Heart right ventricle (tissue), 16 donors: ENCODE measurements at regions not wholly inside any gene's neighbourhood (a gene's known extent, or its start where the extent isn't known, plus 50 kb on each side); places are given as distances from the start of the nearest gene placed in this dataset.

Source experiments
- ATAC-seq, 8 donors: fragments of 200-7000 bp; cut with Tn5 transposase; one replicate each; pipeline ENCODE4 v1.9.1; 2020; ENCODE audit warnings: mild to moderate bottlenecking in 8 of 8, moderate library complexity in 8 of 8, moderate number of reproducible peaks in 1 of 8
- DNase-seq, 2 donors: peaks; one replicate each; pipeline ENCODE4 v3.0.0-alpha.2; 2020
- H3K27ac ChIP-seq, 10 donors: fragments of 200-600 bp; sonication (generic) in 2 of 10; one replicate each; pipeline versions ENCODE4 v1.5.0 to v1.8.0; 2020 to 2022; ENCODE audit warnings: mild to moderate bottlenecking in 3 of 10
- H3K27me3 ChIP-seq, 7 donors: fragments of 200-600 bp; one replicate each; pipeline ENCODE4 v1.8.0; 2021 to 2022; ENCODE audit warnings: mild to moderate bottlenecking in 2 of 7
- H3K36me3 ChIP-seq, 9 donors: fragments of 200-600 bp; sonication (generic) in 1 of 9; one replicate each; pipeline versions ENCODE4 v1.5.0 to v1.8.0; 2020 to 2022; ENCODE audit warnings: mild to moderate bottlenecking in 2 of 9
- H3K4me1 ChIP-seq, 9 donors: fragments of 200-600 bp; sonication (generic) in 1 of 9; one replicate each; pipeline versions ENCODE4 v1.5.0 to v1.8.0; 2020 to 2022; ENCODE audit warnings: mild to moderate bottlenecking in 4 of 9
- H3K4me3 ChIP-seq, 10 donors: fragments of 200-600 bp; sonication (generic) in 2 of 10; one replicate each; pipeline versions ENCODE4 v1.5.0 to v1.8.0; 2020 to 2022; ENCODE audit warnings: mild to moderate bottlenecking in 7 of 10, moderate library complexity in 2 of 10
- H3K9me3 ChIP-seq, 11 donors: fragments of 200-600 bp in 10 of 11; sonication (generic) in 2 of 11; one replicate each; pipeline versions ENCODE4 v1.5.0 to v1.8.0; 2013 to 2022; ENCODE audit warnings: mild to moderate bottlenecking in 2 of 11, control low read depth in 1 of 11, moderate library complexity in 1 of 11
- WGBS, 2 donors: extraction: QIAGEN DNeasy Blood & Tissue Kit; methylation state at CpG; one replicate each; pipeline ENCODE4 v1.1.7; 2013; ENCODE audit warnings: inconsistent platforms in 1 of 2; 5-methylcytosine and 5-hydroxymethylcytosine counted together
- intact Hi-C, 10 donors: fragments of 100-400 bp; cut with DNase I; formaldehyde crosslinking; loops; one replicate each; pipeline versions ENCODE4 v1.11.1 to v1.14.2; 2022
- TF ChIP-seq, protein P1 (sequence below), 9 donors: fragments of 200-600 bp; sonication (generic) in 2 of 9; IDR thresholded peaks; one replicate each; pipeline versions ENCODE4 v1.5.0 to v1.8.0; 2021 to 2022; ENCODE audit warnings: antibody characterized with exemption in 9 of 9, mild to moderate bottlenecking in 5 of 9, moderate library complexity in 1 of 9
- donor health status: Arrhythmogenic right ventricular cardiomyopathy.
- donor health status: ischemic (EF 13 %, LVEDD 7.1; RV severe dilation, severe dysfunction).
- donor health status: healthy with polysubstance abuse.
- donor health status: DM: no; HTN: yes; CAD: no.
- donor health status: DM: no; HTN: no; CAD: no.
- donor health status: ischemic (EF 25% LVEDD 6.9; RV normal size, moderate dysfunction).
- donor health status: ischemic (EF 25% LVEDD 5.7; RV mildly dilated, moderate dysfunction).
- donor health status: healthy.
- donor health status: DM: yes; HTN: yes; CAD: no.
- donor health status: Ischemic cardiomyopathy.
- donor health status: ischemic (EF 35%, LVEDD 5.7; RV mildly dilated, moderate dysfunction).
- donor health status: nonischemic (EF 11% LVEDD 7.7; RV severe dilation, severe dysfunction).
- donor health status: DM: yes; HTN: yes; CAD: no.
- donor health status: PGD.
- donor health status: ischemic (EF 29% LVEDD 5.4; RV normal size, mild dysfunction).
- donor health status: nonischemic (EF 23%, LVEDD 6.1; RV moderate dilation, normal function).

DNA sequence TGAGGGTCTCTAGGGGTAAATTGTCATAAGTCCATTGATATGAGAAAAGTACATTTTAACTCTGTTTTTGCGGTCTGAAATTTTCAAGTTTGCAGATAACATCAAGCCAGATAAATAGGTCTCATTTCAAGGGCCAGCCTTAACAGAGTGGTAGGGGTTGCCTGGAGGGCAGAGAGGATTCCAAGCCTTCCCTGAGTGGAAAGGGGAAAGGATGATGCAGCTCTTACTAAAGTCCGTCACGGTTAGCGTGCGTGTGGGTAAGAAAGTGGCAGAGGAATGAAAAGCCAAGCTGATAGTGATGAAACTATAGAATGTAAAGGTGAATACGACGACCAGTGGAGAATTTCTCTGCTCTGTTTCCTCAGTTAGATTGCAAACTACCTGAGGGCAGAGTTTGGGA lies 71.6 kb downstream of the ADRA2A start:
- Histone ChIP-seq H3K4me3 (no peak overlapping the region), H3K27ac (no peak overlapping the region), H3K27me3 (peaks cover 0 to 39% (median 7%) of the 10 kb centered on the region in 7 donors), H3K36me3 (no peaks in the 10 kb centered on the region), H3K9me3 (no peaks in the 10 kb centered on the region), H3K4me1 (no peaks in the 10 kb centered on the region)
- DNase-seq (no peak), ATAC-seq (no peak)
- TF ChIP-seq, protein P1, sequence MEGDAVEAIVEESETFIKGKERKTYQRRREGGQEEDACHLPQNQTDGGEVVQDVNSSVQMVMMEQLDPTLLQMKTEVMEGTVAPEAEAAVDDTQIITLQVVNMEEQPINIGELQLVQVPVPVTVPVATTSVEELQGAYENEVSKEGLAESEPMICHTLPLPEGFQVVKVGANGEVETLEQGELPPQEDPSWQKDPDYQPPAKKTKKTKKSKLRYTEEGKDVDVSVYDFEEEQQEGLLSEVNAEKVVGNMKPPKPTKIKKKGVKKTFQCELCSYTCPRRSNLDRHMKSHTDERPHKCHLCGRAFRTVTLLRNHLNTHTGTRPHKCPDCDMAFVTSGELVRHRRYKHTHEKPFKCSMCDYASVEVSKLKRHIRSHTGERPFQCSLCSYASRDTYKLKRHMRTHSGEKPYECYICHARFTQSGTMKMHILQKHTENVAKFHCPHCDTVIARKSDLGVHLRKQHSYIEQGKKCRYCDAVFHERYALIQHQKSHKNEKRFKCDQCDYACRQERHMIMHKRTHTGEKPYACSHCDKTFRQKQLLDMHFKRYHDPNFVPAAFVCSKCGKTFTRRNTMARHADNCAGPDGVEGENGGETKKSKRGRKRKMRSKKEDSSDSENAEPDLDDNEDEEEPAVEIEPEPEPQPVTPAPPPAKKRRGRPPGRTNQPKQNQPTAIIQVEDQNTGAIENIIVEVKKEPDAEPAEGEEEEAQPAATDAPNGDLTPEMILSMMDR (IDR thresholded peaks at IDR 0.05), result no peak
- WGBS, 2 donors, result 66 to 79% methylated on average over 7 of the region's 7 CpGs
- intact Hi-C loops, result no loop called here

- WGBS, 2 donors, result 80 to 82% methylated on average over 7 of the region's 7 CpGs
- H3K27me3 ChIP-seq, result peaks cover 0 to 41% (median 7%) of the 10 kb centered on the region in 7 donors
- DNase-seq (no peak), ATAC-seq (no peak)
- H3K36me3 ChIP-seq, result no peaks in the 10 kb centered on the region
- intact Hi-C loops, result no loop called here
- H3K4me1 ChIP-seq, result no peaks in the 10 kb centered on the region
- no peak overlapping the region for H3K27ac ChIP-seq
- no peaks in the 10 kb centered on the region for H3K9me3 ChIP-seq
- H3K4me3 ChIP-seq, result no peak overlapping the region
- TF ChIP-seq, protein P1 (IDR thresholded peaks at IDR 0.05), result no peak
Observed at GRCh38 chr10:111150691-111151090, 73.9 kb downstream of the ADRA2A start.

GRCh38 chr10:111151595-111152307 lies 74.9 kb downstream of the ADRA2A start:
- TF ChIP-seq, protein P1 (IDR thresholded peaks at IDR 0.05), result no peak
- H3K4me1 ChIP-seq, result no peaks in the 10 kb centered on the region
- no peak overlapping the region for H3K27ac ChIP-seq
- DNase-seq (no peak), ATAC-seq (no peak)
- no peaks in the 10 kb centered on the region for H3K36me3 ChIP-seq
- H3K27me3 ChIP-seq, result peaks cover 0 to 43% (median 14%) of the 10 kb centered on the region in 7 donors
- no peak overlapping the region for H3K4me3 ChIP-seq
- WGBS, 2 donors, result 77 to 79% methylated on average over 14 of the region's 14 CpGs
- intact Hi-C loops, result no loop called here
- H3K9me3 ChIP-seq, result no peaks in the 10 kb centered on the region

DNA sequence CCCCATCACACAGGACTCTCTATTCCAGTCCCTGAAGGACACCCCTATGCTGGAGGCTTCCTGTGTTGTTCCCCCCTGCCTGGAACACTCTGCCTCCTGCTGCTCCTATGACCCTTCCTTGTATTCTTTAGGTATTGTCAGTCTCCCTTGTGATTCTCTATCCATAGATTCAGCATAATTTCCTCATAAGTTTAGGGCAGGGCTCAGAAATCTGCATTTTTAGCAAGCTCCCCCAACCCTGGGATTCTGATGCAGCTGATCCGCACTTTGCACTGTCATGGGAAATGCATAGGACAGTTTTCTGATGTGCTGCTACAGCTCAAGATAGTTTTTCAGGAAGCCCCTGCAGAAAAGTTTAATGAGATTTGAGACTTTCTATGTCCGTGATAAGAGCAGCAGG lies 79.9 kb downstream of the ADRA2A start:
- no peaks in the 10 kb centered on the region for H3K4me1 ChIP-seq
- no peak overlapping the region for H3K4me3 ChIP-seq
- no peak overlapping the region for H3K27ac ChIP-seq
- TF ChIP-seq, protein P1 (IDR thresholded peaks at IDR 0.05), result no peak
- peaks cover 0 to 39% (median 20%) of the 10 kb centered on the region in 7 donors for H3K27me3 ChIP-seq
- H3K9me3 ChIP-seq, result no peaks in the 10 kb centered on the region
- no peak for DNase-seq
- no peak for ATAC-seq
- intact Hi-C loops, result no loop called here
- 78 to 83% methylated on average over 2 of the region's 2 CpGs for WGBS, 2 donors
- H3K36me3 ChIP-seq, result no peaks in the 10 kb centered on the region
